ENCODE measurements at regions not wholly inside any gene's neighbourhood (a gene's known extent, or its start where the extent isn't known, plus 50 kb on each side); places are given as distances from the start of the nearest gene placed in this dataset.

GRCh38 chr11:113564527-113565130 is 89.4 kb upstream of the DRD2 start:
- intact Hi-C loops (cut with DNase I) = no loop called here
- no peak overlapping the region for H3K27ac ChIP-seq

GRCh38 chr11:113563766-113564526 is 88.7 kb upstream of the DRD2 start:
- H3K27ac ChIP-seq = no peak overlapping the region
- intact Hi-C loops (cut with DNase I) = no loop called here

More at GRCh38 chr11:113564527-113565130, 89.4 kb upstream of the DRD2 start:
- H3K36me3 ChIP-seq = no peaks in the 10 kb centered on the region
- DNase-seq (ENCODE audit: extremely low spot score in 2 of 2) = no peak
- TF ChIP-seq POLR2AphosphoS5 (IDR thresholded peaks at IDR 0.05; ENCODE audit: insufficient read depth in 1 of 2, low read depth in 1 of 2) (no peak), CTCF (IDR thresholded peaks at IDR 0.05) (no peak), POLR2A (IDR thresholded peaks at IDR 0.05) (no peak)
- no peaks in the 10 kb centered on the region for H3K4me1 ChIP-seq
- H3K27me3 ChIP-seq = no peaks in the 10 kb centered on the region
- H3K9me3 ChIP-seq = no peaks in the 10 kb centered on the region
- no peak overlapping the region for H3K4me3 ChIP-seq

GRCh38 chr11:113562981-113563461 is 87.8 kb upstream of the DRD2 start:
- Histone ChIP-seq H3K27me3 (no peaks in the 10 kb centered on the region), H3K27ac (no peak overlapping the region), H3K4me3 (no peak overlapping the region), H3K9me3 (no peaks in the 10 kb centered on the region), H3K4me1 (no peaks in the 10 kb centered on the region), H3K36me3 (no peaks in the 10 kb centered on the region)
- intact Hi-C loops (cut with DNase I) = no loop called here
- DNase-seq (ENCODE audit: extremely low spot score in 2 of 2) = no peak
- no peak for TF ChIP-seq POLR2AphosphoS5 (IDR thresholded peaks at IDR 0.05; ENCODE audit: insufficient read depth in 1 of 2, low read depth in 1 of 2)
- TF ChIP-seq CTCF (IDR thresholded peaks at IDR 0.05) = no peak
- TF ChIP-seq POLR2A (IDR thresholded peaks at IDR 0.05) = no peak

More at GRCh38 chr11:113563766-113564526, 88.7 kb upstream of the DRD2 start:
- Histone ChIP-seq H3K27me3 (no peaks in the 10 kb centered on the region), H3K36me3 (no peaks in the 10 kb centered on the region), H3K4me1 (no peaks in the 10 kb centered on the region), H3K9me3 (no peaks in the 10 kb centered on the region), H3K4me3 (no peak overlapping the region)
- DNase-seq (ENCODE audit: extremely low spot score in 2 of 2) = no peak
- no peak for TF ChIP-seq CTCF (IDR thresholded peaks at IDR 0.05)
- TF ChIP-seq POLR2A (IDR thresholded peaks at IDR 0.05) = no peak
- no peak for TF ChIP-seq POLR2AphosphoS5 (IDR thresholded peaks at IDR 0.05; ENCODE audit: insufficient read depth in 1 of 2, low read depth in 1 of 2)

GRCh38 chr11:113562576-113562975 is 87.4 kb upstream of the DRD2 start:
- intact Hi-C loops (cut with DNase I) = no loop called here
- no peak for DNase-seq (ENCODE audit: extremely low spot score in 2 of 2)
- Histone ChIP-seq H3K27me3 (no peaks in the 10 kb centered on the region), H3K27ac (no peak overlapping the region), H3K4me1 (no peaks in the 10 kb centered on the region), H3K4me3 (no peak overlapping the region), H3K36me3 (no peaks in the 10 kb centered on the region), H3K9me3 (no peaks in the 10 kb centered on the region)
- no peak for TF ChIP-seq POLR2A (IDR thresholded peaks at IDR 0.05)
- no peak for TF ChIP-seq CTCF (IDR thresholded peaks at IDR 0.05)
- TF ChIP-seq POLR2AphosphoS5 (IDR thresholded peaks at IDR 0.05; ENCODE audit: insufficient read depth in 1 of 2, low read depth in 1 of 2) = no peak

DNA sequence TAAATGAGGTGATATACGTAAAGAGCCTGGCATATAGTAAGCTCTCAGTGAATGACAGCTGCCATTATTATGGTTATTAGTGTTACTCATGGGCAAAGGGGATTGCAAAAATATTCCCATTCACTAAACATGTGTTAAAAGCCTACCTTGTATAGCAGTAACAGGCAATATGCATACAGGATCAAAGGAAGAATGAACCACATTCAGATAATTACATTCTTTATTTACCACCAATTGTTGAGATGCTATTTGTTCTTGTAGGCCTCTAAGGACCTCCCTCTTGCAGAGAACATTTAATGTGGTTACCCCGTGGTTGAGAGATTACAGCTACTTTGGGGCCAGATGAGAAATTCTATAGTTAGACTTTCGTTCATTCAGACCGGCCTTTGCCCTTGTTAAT is 82.7 kb upstream of the DRD2 start:
- H3K4me1 ChIP-seq = no peaks in the 10 kb centered on the region
- H3K36me3 ChIP-seq = no peaks in the 10 kb centered on the region
- H3K27me3 ChIP-seq = no peaks in the 10 kb centered on the region
- TF ChIP-seq POLR2AphosphoS5 (IDR thresholded peaks at IDR 0.05; ENCODE audit: insufficient read depth in 1 of 2, low read depth in 1 of 2) = no peak
- TF ChIP-seq CTCF (IDR thresholded peaks at IDR 0.05) = no peak
- TF ChIP-seq POLR2A (IDR thresholded peaks at IDR 0.05) = no peak
- H3K4me3 ChIP-seq = no peak overlapping the region
- intact Hi-C loops (cut with DNase I) = no loop called here
- no peak for DNase-seq (ENCODE audit: extremely low spot score in 2 of 2)
- H3K9me3 ChIP-seq = no peaks in the 10 kb centered on the region
- no peak overlapping the region for H3K27ac ChIP-seq

All from vagina (tissue), 2 donors.